MCF 10A (cell line): ENCODE measurements at regions not wholly inside any gene's neighbourhood (a gene's known extent, or its start where the extent isn't known, plus 50 kb on each side); places are given as distances from the start of the nearest gene placed in this dataset.
A peak's percentile ranks its signal among the peaks of the same experiment; 100 is the strongest.

Source experiments
- BruUV-seq: library from RNA; stranded (reverse); fragments of 400-500 nt; replicated peaks from 2 replicates; lab custom pipeline; 2021; lab: Mats Ljungman, UMichigan
- CTCF ChIA-PET: fragments of 300-600 bp; sonication (Branson Sonifier 250); formaldehyde crosslinking; extraction: SDS; loops from one replicate; lab custom pipeline; 2021; ENCODE audit warnings: antibody characterized with exemption, inconsistent platforms; lab: Yijun Ruan, JAX
- POLR2A ChIA-PET: fragments of 300-600, 350-650 bp; sonication (Branson Sonifier 250); formaldehyde crosslinking; extraction: SDS; loops from one replicate; lab custom pipeline; 2020; ENCODE audit warnings: antibody characterized with exemption, inconsistent platforms; lab: Yijun Ruan, JAX
- DNase-seq: peaks from one replicate; pipeline ENCODE4 v3.0.0-alpha.2; 2018; ENCODE audit not compliant: unreplicated experiment
- H3K27ac Mint-ChIP-seq: one replicate; pipeline ENCODE4 v1.8.0; 2022; ENCODE audit warnings: mild to moderate bottlenecking, low read depth, mixed read lengths; ENCODE audit not compliant: unreplicated experiment
- H3K27me3 Mint-ChIP-seq: one replicate; pipeline ENCODE4 v1.8.0; 2022; ENCODE audit warnings: mixed read lengths; ENCODE audit not compliant: insufficient read depth, unreplicated experiment
- H3K36me3 Mint-ChIP-seq: one replicate; pipeline ENCODE4 v1.8.0; 2022; ENCODE audit warnings: mild to moderate bottlenecking, moderate library complexity, mixed read lengths; ENCODE audit not compliant: insufficient read depth, unreplicated experiment
- H3K4me1 Mint-ChIP-seq: one replicate; pipeline ENCODE4 v1.8.0; 2022; ENCODE audit warnings: mixed read lengths; ENCODE audit not compliant: insufficient read depth, unreplicated experiment
- H3K4me3 Mint-ChIP-seq: one replicate; pipeline ENCODE4 v1.8.0; 2022; ENCODE audit warnings: mild to moderate bottlenecking, moderate library complexity, mixed read lengths; ENCODE audit not compliant: unreplicated experiment
- H3K9me3 Mint-ChIP-seq: one replicate; pipeline ENCODE4 v1.8.0; 2022; ENCODE audit warnings: mixed read lengths; ENCODE audit not compliant: unreplicated experiment
- intact Hi-C: fragments of 100-400 bp; cut with micrococcal nuclease; formaldehyde crosslinking; loops from 2 replicates; pipeline ENCODE4 v1.14.1; 2022
- TF ChIP-seq, protein P1 (sequence below): fragments of 200-600 bp; IDR thresholded peaks from one replicate; pipeline ENCODE4 v1.8.0; 2022; ENCODE audit warnings: antibody characterized with exemption, mild to moderate bottlenecking; ENCODE audit not compliant: unreplicated experiment

DNA sequence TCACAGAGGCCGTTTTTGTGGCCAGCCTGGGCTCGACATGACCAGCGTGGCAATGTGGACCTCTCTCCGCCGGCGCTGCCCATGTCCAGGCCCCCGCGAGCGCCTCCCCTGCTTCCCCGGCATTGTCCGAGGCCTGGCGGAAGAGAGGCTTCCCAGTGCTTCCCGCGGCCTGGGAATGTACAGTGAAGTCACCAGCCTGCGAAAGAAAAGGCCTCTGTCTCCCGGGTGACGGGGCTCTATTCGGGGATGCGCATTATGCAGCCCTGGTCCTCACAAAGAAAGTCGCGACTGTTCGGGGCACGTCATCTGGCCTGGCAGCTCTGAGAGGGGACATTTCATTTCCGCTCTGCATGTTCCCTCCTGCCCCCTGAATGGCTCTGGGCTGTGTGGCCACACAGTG lies 109.2 kb upstream of the AGAP1 start:
- H3K27ac Mint-ChIP-seq: no peak overlapping the region
- POLR2A ChIA-PET: no interaction called here
- TF ChIP-seq, protein P1, sequence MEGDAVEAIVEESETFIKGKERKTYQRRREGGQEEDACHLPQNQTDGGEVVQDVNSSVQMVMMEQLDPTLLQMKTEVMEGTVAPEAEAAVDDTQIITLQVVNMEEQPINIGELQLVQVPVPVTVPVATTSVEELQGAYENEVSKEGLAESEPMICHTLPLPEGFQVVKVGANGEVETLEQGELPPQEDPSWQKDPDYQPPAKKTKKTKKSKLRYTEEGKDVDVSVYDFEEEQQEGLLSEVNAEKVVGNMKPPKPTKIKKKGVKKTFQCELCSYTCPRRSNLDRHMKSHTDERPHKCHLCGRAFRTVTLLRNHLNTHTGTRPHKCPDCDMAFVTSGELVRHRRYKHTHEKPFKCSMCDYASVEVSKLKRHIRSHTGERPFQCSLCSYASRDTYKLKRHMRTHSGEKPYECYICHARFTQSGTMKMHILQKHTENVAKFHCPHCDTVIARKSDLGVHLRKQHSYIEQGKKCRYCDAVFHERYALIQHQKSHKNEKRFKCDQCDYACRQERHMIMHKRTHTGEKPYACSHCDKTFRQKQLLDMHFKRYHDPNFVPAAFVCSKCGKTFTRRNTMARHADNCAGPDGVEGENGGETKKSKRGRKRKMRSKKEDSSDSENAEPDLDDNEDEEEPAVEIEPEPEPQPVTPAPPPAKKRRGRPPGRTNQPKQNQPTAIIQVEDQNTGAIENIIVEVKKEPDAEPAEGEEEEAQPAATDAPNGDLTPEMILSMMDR: no peak
- H3K27me3 Mint-ChIP-seq: peaks cover 10% of the 10 kb centered on the region
- no peaks in the 10 kb centered on the region for H3K9me3 Mint-ChIP-seq
- intact Hi-C loops: no loop called here
- no peak for DNase-seq
- H3K4me1 Mint-ChIP-seq: no peaks in the 10 kb centered on the region
- H3K36me3 Mint-ChIP-seq: no peaks in the 10 kb centered on the region
- no TSS peak for BruUV-seq
- H3K4me3 Mint-ChIP-seq: no peak overlapping the region
- CTCF ChIA-PET: interaction anchor here (0.6 to 0.7 kb wide), 2 partner anchors 10 to 26 kb away, joined by 3 read pairs; no protein-coding TSS in a partner anchor

DNA sequence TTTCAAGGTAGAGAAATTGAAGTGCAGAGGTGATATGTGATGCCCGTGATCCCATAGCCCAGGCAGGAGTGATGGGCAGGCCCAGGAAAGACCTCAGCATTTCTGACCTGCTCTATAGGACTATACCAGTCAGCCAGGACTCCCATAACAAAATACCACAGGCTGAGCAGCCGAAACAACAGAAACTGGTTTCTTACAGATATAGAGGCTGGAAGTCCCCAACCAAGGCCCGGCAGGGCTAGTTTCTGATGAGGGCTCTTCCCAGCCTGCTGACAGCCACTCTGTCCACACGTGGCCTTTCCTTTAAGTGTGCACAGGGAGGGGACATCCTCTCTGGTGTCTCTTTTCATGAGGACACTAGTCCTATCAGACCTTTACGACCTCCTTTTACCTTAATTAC lies 104.2 kb upstream of the AGAP1 start:
- intact Hi-C loops: no loop called here
- no TSS peak for BruUV-seq
- no peak for DNase-seq
- Mint-ChIP-seq H3K36me3 (peaks cover 5% of the 10 kb centered on the region), H3K4me3 (no peak overlapping the region), H3K27ac (no peak overlapping the region), H3K9me3 (no peaks in the 10 kb centered on the region), H3K27me3 (no peaks in the 10 kb centered on the region), H3K4me1 (peaks cover 12% of the 10 kb centered on the region)
- POLR2A ChIA-PET: no interaction called here
- CTCF ChIA-PET: no interaction called here
- TF ChIP-seq, protein P1: no peak

DNA sequence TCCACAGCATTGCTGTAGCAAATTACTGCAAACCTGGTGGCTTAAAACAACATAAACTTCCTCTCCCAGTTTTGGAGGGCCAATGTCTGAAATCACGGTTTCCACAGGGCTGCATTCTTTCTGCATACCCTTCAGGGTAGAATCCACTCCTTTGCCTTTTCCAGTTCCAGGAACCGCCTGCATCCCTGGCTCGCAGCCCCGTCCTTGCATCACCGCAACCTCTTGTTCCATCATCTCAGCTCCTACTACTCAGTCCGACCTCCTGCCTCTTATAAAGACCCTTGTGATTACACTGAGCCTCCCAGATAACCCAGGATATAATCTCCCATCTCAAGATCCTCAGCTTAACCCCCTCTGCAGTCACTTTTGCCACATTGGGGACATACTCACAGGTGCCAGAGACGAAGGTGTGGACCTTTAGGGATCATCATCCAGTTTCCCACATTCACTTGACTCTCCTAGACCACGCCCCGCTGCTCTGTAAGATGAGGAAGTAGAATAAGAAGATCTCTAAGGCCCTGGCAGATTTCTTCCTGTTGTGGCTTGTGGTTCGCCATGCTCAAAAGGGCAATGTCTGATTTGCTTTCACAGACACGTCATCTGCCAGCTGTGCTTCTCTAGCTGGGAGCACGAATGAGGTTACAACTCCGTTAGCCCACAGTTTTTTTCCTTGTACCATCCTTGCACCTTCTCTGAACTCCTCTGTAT lies 103.6 kb upstream of the AGAP1 start:
- CTCF ChIA-PET: no interaction called here
- POLR2A ChIA-PET: no interaction called here
- no peak overlapping the region for H3K4me3 Mint-ChIP-seq

DNA sequence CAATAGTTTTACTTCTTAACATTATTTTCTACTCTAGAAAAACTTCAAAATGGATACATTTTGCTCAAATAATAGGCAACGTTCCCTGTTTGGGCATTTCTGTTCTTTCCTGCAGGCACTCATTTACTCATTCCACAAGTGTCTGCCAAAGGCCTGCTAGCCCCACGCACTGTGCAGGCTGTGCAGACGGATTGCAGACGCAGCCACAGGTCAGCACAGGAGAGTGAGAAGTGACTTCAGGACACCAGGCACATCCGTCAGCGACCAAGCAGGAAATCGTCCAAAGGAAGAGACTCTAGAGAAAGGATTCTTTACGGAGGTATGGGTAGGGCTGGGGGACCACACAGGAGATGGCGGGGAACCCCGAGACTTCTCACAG lies 103.0 kb upstream of the AGAP1 start:
- DNase-seq: no peak
- BruUV-seq: no TSS peak
- ChIA-PET CTCF (interaction anchor here (0.7 kb wide), 1 partner anchor 1794 kb away, joined by 3 read pairs; no protein-coding TSS in a partner anchor), POLR2A (no interaction called here)
- TF ChIP-seq, protein P1: no peak
- no peaks in the 10 kb centered on the region for H3K27me3 Mint-ChIP-seq
- no peak overlapping the region for H3K4me3 Mint-ChIP-seq
- peaks cover 5% of the 10 kb centered on the region for H3K36me3 Mint-ChIP-seq
- peaks cover 22% of the 10 kb centered on the region for H3K4me1 Mint-ChIP-seq
- intact Hi-C loops: no loop called here
- H3K9me3 Mint-ChIP-seq: no peaks in the 10 kb centered on the region
- H3K27ac Mint-ChIP-seq: no peak overlapping the region

More for the DNA sequence above, 103.6 kb upstream of the AGAP1 start:
- peaks cover 5% of the 10 kb centered on the region for H3K36me3 Mint-ChIP-seq
- DNase-seq: peak; percentile 69
- intact Hi-C loops: no loop called here
- H3K27ac Mint-ChIP-seq: no peak overlapping the region
- H3K9me3 Mint-ChIP-seq: no peaks in the 10 kb centered on the region
- TF ChIP-seq, protein P1: no peak
- no peaks in the 10 kb centered on the region for H3K27me3 Mint-ChIP-seq
- BruUV-seq: no TSS peak
- H3K4me1 Mint-ChIP-seq: peaks cover 19% of the 10 kb centered on the region
